Panc1 (cell line): ENCODE measurements at regions not wholly inside any gene's neighbourhood (a gene's known extent, or its start where the extent isn't known, plus 50 kb on each side); places are given as distances from the start of the nearest gene placed in this dataset.

Experiments used
- ATAC-seq: fragments of 200-7000 bp; cut with Tn5 transposase; 2 replicates; pipeline ENCODE4 v1.9.1; 2020; ENCODE audit warnings: mild to moderate bottlenecking, moderate library complexity
- BruUV-seq: library from RNA; stranded (reverse); fragments of 400-500 nt; replicated peaks from 2 replicates; lab custom pipeline; 2021; lab: Mats Ljungman, UMichigan
- CTCF ChIA-PET: fragments of 300-600 bp; sonication (Branson Sonifier 250); formaldehyde crosslinking; loops from one replicate; lab custom pipeline; 2022; ENCODE audit warnings: antibody characterized with exemption; lab: Charles Lee
- POLR2A ChIA-PET: fragments of 300-600 bp; sonication (Branson Sonifier 250); formaldehyde crosslinking; loops from one replicate; lab custom pipeline; 2022; ENCODE audit warnings: antibody characterized with exemption; lab: Charles Lee
- DNase-seq: peaks from one replicate; pipeline ENCODE4 v3.0.0-alpha.2; 2010; ENCODE audit warnings: low read depth, low spot score
- H3K27ac ChIP-seq: 2 replicates; pipeline ENCODE4 v1.5.1; 2011; ENCODE audit warnings: mild to moderate bottlenecking, low read length, inconsistent platforms
- H3K27me3 ChIP-seq: fragments of 200-500 bp; sonication (Bioruptor generic); 2 replicates; pipeline ENCODE4 v1.6.0; 2014; ENCODE audit warnings: low read length, inconsistent platforms; ENCODE audit not compliant: control insufficient read depth, insufficient read depth
- H3K36me3 ChIP-seq: fragments of 200-500 bp; sonication (Bioruptor generic); 2 replicates; pipeline ENCODE4 v1.5.1; 2014; ENCODE audit warnings: inconsistent platforms, mild to moderate bottlenecking, low read length, moderate library complexity; ENCODE audit not compliant: control insufficient read depth, insufficient read depth
- H3K4me1 ChIP-seq: 2 replicates; pipeline ENCODE4 v1.5.1; 2011; ENCODE audit warnings: inconsistent platforms, mild to moderate bottlenecking, low read length, moderate library complexity; ENCODE audit not compliant: control insufficient read depth, insufficient read depth
- H3K4me3 ChIP-seq, 2 experiments: 2 replicates each; pipeline ENCODE4 v1.5.1; 2011 to 2012; ENCODE audit warnings: low read depth in 2 of 2, low read length in 2 of 2, mild to moderate bottlenecking in 2 of 2, inconsistent platforms in 1 of 2, moderate library complexity in 1 of 2
- H3K9me3 ChIP-seq: fragments of 200-500 bp; sonication (Bioruptor generic); 2 replicates; pipeline ENCODE4 v1.5.1; 2014; ENCODE audit warnings: low read depth, mild to moderate bottlenecking, inconsistent platforms, low read length, moderate library complexity; ENCODE audit not compliant: control insufficient read depth, insufficient read depth
- CTCF ChIP-seq: fragments of 450-650 bp; IDR thresholded peaks from 2 replicates; pipeline ENCODE4 v1.5.1; 2017; ENCODE audit warnings: mild to moderate bottlenecking
- POLR2AphosphoS5 ChIP-seq: IDR thresholded peaks from 2 replicates; pipeline ENCODE4 v1.6.1; 2012; ENCODE audit warnings: mild to moderate bottlenecking, low read depth, low read length, moderate library complexity
- REST ChIP-seq, 2 experiments: IDR thresholded peaks; 2 replicates each; pipeline ENCODE4 v1.6.1; 2011 to 2012; ENCODE audit warnings: low read depth in 2 of 2, control low read depth in 1 of 2, low read length in 1 of 2, mild to moderate bottlenecking in 1 of 2, moderate library complexity in 1 of 2; ENCODE audit not compliant: insufficient read depth in 1 of 2
- SIN3A ChIP-seq: IDR thresholded peaks from 2 replicates; pipeline ENCODE4 v1.6.1; 2012; ENCODE audit warnings: low read depth, mild to moderate bottlenecking, low read length, moderate library complexity, borderline replicate concordance; ENCODE audit not compliant: insufficient read depth
- TCF7L2 ChIP-seq: IDR thresholded peaks from 2 replicates; pipeline ENCODE4 v1.6.1; 2011; ENCODE audit warnings: mild to moderate bottlenecking, low read depth, low read length, inconsistent platforms
- in situ Hi-C: cut with HindIII; loops from 2 replicates; pipeline ENCODE4 v1.10.0; 2016; ENCODE audit warnings: low sequenced_read_pairs, low pct_unique_long_range_greater_than_20kb
- intact Hi-C: fragments of 100-400 bp; cut with micrococcal nuclease; formaldehyde crosslinking; loops from one replicate; pipeline ENCODE4 v1.10.0; 2022; ENCODE audit not compliant: unreplicated experiment

- no peak for ATAC-seq
- intact Hi-C loops = no loop called here
- H3K4me3 ChIP-seq = no peak overlapping the region
- CTCF ChIA-PET = no interaction called here
- no peak for DNase-seq
- in situ Hi-C loops = no loop called here
- no peak overlapping the region for H3K27ac ChIP-seq
- no peak for TF ChIP-seq SIN3A
- TF ChIP-seq REST (IDR thresholded peaks at IDR 0.05; ENCODE audit: insufficient read depth in 1 of 2, low read depth in 2 of 2, low read length in 1 of 2) = no peak
- TF ChIP-seq POLR2AphosphoS5 = no peak
- no peak for TF ChIP-seq CTCF
- no peak for TF ChIP-seq TCF7L2
- H3K27me3 ChIP-seq = no peaks in the 10 kb centered on the region
- POLR2A ChIA-PET = no interaction called here
- no peaks in the 10 kb centered on the region for H3K36me3 ChIP-seq
- H3K9me3 ChIP-seq = peaks cover 8% of the 10 kb centered on the region; the same call in 1 of the 2 replicates
- no TSS peak for BruUV-seq
- no peaks in the 10 kb centered on the region for H3K4me1 ChIP-seq
Observed at GRCh38 chr18:75587131-75587530, 159.6 kb upstream of the SMIM21 start.

GRCh38 chr18:75586130-75586889 lies 158.8 kb upstream of the SMIM21 start:
- no TSS peak for BruUV-seq
- Histone ChIP-seq H3K27ac (no peak overlapping the region), H3K4me3 (no peak overlapping the region), H3K4me1 (no peaks in the 10 kb centered on the region), H3K9me3 (no peaks in the 10 kb centered on the region), H3K36me3 (no peaks in the 10 kb centered on the region), H3K27me3 (no peaks in the 10 kb centered on the region)
- DNase-seq = no peak
- ATAC-seq = no peak
- in situ Hi-C loops (no loop called here), intact Hi-C loops (no loop called here)
- TF ChIP-seq CTCF (no peak), POLR2AphosphoS5 (no peak), TCF7L2 (no peak), SIN3A (no peak), REST (IDR thresholded peaks at IDR 0.05; ENCODE audit: insufficient read depth in 1 of 2, low read depth in 2 of 2, low read length in 1 of 2) (no peak)
- ChIA-PET POLR2A (no interaction called here), CTCF (no interaction called here)
